GM19467 (cell line): ENCODE measurements at regions not wholly inside any gene's neighbourhood (a gene's known extent, or its start where the extent isn't known, plus 50 kb on each side); places are given as distances from the start of the nearest gene placed in this dataset.

Experiments used
- ATAC-seq: cut with Tn5 transposase; IDR thresholded peaks from one replicate; pipeline ENCODE4 v1.9.1; 2021; ENCODE audit warnings: mild to moderate bottlenecking, moderate library complexity; ENCODE audit not compliant: unreplicated experiment

DNA sequence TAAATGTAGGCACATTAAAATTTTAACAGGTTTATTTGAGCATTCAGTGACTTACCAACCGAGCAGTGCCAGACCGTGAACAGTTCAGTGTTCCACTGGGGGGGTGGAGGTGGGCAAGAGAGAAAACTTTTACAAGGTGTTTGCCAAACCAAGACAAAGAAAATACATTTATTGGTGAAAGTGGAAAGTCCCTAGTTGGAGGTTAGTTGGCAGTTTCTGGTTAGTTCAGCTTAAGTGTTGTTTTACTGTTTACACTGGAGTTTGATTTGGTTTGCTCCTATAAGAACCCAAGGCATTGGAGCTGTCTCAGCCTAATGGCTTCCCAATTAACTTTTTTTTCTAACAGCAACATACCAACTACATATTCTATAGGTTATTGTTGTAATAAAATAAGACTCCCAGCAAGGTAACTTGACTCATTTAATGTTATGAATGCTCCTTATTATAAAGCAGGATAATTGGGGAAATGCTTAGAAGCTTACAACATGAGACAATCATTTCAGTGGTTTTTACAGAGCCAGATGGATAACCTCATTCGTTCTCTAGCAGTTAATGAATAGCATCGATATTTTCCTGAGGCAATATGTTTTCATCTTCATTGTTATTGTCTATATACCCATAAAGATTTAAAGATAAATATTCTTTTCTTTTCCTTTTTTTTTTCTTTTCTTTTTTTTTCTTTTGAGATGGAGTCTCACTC lies 115.8 kb downstream of the ETNK1 start:
- ATAC-seq: no peak

DNA sequence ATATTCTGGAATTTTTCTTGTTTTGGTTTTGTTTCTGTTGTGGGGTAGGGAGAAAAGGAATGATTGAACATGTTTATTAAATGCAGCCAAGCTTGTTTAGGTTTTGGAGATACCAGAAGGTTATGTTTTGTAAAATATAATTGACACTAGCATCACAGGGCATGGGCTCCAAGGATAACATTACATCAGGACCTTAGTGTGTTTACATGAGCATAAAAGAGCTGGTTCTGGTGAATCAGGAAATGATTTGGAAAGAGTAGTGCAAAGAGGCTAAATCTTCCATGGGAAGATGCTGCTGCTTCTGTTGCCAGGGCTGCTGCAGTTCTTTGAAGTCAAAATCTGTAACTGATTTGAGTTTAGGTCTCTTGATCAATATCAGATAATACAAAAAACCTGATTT lies 118.7 kb downstream of the ETNK1 start:
- no peak for ATAC-seq

DNA sequence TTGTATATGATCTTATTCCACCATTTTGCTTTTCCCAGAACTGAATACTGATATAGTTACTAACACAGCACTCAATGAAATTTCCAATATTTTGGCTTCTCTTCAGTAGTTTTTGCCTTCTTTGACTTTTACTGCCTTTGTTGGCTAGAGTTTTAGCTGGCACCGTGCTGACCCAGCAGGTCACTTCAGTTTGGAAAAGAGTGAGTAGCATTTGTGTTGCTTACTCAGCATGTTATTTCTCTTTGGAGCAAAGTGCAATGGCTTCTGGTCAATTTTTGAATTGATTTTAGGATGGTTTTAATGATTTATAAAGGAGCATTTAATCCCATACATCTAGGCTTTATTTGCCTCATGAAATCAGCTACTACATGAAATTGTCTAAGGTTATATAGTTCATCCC lies 119.2 kb downstream of the ETNK1 start:
- no peak for ATAC-seq

DNA sequence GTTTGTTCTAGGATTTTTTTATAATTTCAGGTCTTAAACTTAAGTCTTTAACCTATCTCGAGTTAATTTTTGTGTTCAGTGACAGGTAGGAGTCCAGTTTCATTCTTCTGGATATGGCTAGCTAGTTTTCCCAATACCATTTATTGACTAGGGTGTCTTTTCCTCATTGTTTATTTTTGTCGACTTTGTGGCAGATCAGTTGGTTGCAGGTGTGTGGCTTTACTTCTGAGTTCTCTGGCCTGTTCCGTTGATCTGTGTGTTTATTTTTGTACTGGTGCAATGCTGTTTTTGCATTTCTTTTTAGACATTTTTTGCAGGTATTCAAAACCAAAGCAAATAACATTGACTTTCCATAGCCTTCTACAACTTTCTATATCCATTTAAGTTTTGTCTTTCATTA lies 121.7 kb downstream of the ETNK1 start:
- no peak for ATAC-seq

DNA sequence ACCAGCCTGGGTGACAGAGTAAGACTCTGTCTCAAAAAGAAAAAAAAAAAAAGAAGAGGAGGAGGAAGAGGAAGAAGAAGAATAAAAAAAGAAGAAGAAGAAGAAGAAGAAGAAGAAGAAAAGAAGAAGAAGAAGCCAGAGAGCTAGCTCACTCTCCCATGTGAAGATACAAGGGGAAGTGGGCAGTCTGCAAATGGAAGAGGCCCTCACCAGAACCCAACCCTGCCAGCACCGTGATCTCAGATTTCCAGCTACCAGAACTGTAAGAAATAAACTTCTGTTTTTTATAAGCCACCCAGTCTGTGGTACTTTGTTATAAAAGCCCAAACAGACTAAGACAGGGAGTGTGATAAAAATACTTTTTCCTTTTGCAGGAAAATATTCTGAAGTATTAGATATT lies 130.7 kb downstream of the ETNK1 start:
- no peak for ATAC-seq

DNA sequence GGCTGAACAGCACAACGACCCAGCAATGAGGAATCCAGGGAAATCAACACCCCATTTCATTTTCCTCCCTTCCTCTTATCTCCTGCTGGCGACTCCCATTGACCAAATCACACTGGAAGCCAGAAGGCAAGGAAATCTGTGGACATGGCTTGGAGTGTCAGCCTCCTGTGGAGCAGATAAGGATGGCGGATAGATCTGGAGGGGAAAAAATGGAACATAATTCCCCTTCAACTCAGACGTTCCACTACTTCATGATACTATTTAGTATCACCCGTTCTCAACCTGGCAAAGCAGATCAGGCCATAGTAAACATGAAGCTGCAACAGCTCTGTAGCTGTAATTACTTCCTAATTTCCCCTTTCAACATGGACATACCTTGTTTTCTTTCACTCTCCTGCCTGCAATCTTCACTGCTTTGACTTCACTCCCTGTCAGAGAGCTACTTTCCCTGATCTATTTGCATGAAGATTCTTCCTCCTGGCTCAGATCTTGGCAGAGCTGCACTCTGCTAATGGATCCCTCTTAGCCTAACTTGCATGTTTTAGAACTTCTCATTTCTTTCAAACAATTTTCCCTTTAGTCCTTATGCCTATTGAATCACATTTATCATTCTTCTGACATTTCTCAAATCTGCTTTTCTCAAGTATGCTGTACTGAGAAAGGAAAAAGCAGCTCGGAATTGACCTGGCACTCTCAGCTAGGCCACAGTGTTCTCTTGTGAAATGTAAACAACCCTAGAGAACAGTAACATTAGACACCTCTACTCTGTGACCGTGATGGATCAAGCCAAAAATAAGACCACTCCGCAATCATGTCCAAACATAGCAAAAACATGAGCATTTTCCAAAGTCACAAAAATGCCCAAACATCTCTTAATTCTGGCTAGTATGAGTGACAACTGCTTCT lies 135.1 kb downstream of the ETNK1 start:
- no peak for ATAC-seq

DNA sequence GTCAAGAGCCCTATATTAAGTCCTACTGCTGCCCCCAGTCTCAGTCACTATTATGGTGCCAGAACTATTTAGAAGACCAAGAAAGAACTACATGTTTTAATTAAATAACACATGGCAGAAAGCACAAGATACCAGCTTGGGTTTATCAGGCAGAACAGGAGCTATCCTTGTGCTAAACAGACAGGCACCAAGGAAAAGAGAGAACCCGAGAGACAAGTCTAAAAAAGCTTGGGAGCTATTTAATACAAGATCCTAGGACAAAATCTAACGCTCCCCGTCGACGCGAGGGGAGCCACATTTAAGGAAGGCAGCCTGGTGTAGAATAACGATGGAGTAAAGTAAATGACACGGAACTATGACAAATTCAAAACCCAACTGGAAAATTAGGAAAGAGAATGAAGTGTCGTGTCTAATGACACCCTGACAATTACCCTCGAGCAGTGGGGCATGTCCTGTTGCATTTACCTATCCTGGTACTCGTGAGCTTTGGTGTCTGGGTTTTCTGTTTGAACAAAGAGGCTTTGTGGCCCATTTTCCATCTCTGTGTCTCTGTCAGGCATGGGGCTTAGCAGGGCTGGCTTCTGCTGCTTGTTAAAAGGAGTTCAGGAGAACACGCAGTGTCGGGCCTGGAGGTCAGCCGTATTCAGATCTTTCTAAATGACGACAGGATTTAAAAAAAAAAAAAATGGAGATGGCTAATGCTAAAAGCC lies 140.6 kb downstream of the ETNK1 start:
- no peak for ATAC-seq

DNA sequence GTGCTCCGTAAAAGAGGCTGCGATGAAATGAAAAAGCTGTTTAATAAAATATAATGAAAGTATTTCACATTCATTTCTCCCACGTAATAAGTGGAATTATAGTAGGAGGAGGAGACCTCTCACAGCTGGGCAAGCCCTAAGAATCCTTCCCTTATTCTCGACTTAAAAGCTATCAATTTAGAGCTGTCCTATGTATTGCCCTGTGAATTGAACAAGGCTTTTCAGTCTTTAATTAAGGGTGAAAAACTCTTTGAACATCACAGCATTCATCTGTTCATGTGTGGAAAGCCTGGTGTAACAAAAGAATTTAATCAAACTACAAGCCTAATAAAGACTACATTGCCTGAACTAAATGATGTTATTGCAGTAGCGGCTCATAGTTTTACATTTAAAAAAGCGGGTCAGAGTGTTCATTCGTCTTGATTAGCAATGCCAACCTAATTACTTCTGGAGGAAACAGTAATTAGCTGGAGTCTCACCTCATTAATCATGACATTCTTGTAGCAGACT lies 142.0 kb downstream of the ETNK1 start:
- no peak for ATAC-seq

DNA sequence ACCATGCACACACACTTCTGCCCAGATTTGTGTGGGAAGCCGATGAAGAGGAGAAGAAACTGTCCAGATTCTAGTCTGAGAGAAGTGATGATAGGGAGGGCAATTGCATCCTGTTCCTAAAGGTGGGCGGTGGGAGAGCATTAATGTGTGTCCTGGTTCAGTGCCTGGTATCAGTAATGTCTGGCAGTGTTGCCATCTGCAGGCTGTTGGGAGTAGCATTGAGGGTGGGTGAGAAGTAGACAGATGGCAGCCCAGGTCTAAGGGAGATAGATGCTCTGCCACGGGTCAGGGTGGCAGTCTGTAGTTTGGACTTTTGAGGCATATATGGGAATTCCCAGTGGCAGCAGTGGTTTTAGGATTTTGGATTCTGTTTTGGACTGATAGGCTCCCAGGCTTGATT lies 156.4 kb downstream of the ETNK1 start:
- ATAC-seq: no peak

DNA sequence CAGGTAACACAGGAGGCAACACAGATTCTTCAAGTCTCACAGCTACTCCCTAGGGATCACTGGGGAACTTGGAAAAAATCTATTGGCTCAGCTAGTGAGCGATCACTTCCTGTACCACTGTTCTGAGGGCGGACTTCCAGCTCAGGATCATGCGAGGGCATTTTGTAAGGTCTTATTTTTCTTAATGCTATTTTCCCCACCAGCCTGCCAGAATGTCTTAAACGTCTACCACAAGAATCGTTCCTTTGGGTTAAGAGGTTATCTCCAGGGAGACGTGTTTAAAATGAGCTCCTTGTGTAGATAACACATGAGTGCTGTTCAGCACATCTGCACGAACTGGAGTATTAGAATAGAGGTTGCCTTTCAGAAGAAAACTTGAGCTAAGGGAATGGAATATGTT lies 162.6 kb downstream of the ETNK1 start:
- no peak for ATAC-seq

DNA sequence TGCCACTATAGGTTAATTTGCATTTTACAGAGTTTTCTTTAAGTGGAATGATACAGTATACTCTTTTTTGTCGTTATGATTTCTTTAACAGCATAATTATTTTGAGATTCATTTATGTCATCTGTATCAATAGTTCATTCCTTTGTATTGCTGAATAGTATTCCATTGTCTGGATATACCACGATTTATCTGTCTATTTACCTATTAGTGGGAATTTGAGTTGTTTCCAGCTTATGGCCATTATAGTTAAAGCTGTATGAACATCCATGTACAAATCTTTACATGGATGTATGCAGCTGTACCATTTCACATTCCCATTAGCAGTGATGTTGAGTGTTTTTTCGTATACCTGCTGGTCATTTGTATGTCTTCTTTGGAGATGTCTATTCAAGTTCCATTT lies 163.9 kb downstream of the ETNK1 start:
- ATAC-seq: no peak

DNA sequence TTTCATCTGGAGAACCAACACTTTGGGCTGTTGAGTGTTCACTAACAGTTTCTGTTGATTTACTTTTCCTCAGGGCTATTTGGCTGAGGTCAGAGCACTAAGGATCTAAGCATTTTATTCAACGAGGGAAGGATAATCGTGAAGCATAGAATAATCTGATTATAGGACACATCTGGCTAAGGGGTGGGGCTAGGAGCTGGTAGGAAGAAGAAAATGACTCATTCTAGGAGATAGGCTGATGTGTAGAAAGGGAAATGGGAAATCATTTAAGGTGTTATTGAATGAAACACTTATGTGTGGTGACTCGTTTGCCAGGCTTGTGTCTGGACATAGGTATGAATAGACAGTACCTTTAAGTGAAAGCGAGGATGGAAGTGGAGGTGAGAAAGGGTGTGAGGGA lies 167.2 kb downstream of the ETNK1 start:
- no peak for ATAC-seq

DNA sequence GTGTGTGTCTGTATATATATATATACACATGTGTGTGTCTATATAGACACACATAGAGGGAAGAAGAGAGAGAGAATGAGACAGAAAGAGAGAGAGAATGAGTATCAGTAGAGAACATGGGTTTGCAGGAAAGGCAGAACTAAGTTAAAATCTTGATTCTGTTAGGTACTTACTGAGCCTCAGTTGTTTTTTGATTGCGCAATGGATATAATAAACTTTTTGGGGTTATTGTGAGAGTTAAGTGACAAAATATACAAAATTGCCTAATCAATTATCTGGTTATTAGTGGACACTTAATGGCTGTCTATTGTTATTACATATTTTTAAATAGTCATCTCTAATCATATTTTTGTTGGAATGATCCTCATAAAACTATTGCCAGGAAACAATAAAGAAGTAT lies 169.0 kb downstream of the ETNK1 start:
- no peak for ATAC-seq

DNA sequence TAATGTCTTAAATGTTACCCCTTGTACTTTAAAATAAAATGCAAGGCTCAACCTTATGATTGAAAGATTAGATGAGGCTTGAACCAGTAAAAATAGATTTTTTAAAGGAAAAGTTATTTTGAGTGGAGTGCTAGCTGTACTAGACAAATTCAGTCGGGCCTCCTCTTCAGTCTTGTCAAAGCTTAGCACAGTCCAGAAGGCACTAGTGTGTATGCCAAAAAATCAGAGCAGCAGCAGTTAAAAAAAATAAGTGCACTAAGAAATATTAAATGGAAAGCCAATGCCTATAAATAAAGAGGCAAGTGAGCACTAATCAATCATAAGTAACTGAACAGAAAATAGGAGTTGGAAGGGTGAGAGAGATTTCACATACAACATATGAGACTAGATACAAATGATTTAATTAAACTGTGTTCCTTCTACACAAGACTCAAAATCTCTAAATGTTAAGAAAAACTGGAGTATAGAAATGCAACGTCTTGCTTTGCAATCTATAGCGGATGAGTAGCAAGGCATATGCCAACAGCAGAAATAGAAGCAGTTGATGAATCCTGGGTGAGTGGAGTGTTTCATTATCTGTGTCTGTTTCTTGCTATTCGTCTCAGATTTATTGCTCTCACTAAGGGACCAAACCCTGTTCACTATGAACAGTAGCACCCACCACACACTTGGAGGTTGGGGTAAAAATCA lies 172.1 kb downstream of the ETNK1 start:
- no peak for ATAC-seq

DNA sequence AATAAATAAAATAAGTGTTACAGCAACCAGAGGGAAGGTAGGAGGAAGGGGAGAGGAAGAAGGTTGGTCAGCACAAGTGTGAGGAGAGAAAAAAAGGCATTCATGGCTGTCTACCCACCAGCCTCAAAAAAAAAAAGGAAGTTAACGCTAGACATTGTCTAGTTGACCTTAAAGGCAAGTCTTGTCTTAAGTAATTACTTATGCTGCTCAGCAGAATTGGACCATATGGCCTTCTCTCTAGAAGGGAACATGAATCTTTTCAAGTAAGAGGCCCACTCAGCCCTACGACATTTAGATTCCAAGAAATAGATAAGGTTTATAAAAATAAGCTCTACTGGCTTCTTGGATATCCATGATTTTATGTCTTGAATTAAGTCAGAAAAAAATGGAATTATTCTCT lies 172.7 kb downstream of the ETNK1 start:
- ATAC-seq: no peak

DNA sequence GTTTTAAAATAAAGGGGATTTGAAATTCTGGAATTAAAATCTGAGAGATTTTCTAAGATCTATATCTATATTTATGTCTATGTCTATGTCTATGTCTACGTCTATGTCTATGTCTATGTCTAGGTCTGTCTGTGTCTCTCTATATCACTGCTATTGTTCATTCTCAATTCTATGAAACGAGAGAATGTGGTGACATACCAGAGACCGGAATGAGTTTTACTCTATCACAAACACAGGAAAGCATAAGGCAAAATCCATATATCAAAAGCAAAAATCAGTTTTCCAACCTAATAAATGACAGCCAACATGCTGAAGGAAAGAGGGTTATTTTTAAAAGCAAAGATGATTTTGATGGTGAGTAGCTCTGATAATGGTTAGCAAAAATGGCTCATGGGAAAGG lies 173.1 kb downstream of the ETNK1 start:
- no peak for ATAC-seq

DNA sequence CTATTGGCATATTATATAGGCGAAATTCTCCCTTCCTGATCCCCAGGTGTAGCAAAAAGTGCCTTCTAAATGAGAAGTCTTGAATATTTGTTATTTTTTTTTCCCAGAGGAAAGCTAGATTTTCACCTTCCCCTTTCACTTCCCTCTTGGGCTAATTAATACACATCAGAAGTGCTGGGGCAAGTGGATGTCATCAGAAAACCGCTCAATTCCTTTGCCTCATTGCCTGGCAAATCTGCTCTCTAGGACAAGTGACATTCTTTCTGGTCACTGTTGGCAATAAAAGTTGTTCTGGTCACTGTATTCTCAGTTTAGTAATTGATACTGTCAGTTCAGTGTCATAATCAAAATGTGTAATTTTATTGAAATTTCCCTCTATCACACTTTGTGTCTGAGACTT lies 174.5 kb downstream of the ETNK1 start:
- no peak for ATAC-seq

DNA sequence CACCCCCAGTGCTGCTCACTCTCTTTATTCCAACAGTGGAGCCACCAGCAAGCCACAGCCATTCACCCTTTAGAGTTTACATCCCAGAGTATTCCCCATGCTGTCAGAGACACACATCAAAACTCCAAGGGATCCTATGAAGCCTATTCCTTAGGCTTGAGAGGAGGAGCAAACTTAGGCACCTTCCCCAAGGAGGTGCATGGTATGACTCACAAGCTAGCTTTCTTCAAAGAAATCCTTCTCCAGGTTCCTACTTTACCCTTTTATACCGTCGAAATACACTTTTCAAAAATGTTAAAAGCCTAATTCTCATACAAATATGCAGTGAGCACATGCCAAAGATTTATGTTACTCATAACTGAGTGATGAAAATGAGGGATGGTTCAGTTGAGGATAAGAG lies 175.4 kb downstream of the ETNK1 start:
- ATAC-seq: no peak

DNA sequence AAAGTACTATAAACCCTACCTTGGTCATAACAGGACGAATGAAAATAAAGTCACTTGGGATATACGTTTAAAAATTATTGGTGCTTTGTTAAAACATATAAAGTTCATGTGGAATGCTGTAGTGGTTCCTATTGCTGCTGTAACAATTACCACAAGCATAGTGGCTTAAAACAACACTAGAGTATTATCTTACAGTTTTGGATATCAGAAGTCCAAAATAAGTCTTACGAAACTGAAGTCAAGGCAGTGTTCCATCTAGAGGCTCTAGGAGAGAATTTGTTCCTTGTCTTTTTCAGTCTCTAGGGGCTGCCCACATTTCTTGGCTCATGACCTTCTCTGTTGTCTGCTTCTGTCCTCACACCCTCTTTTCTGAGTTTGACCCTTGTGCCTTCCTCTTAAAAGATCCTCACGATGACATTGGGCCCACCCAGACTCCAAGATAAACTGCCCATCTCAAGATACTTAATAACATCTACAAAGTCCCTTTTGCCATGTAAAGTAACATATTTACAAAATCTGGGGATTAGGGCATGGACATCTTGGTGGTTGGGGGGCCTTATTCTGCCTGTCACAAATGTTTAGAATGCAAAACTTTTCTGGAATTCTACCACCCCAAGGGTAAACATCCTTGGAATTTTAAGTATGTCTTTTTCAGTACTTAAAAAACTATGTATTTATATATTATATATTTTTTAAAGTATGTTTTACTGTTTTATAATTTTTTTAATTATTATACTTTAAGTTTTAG lies 178.1 kb downstream of the ETNK1 start:
- ATAC-seq: no peak

DNA sequence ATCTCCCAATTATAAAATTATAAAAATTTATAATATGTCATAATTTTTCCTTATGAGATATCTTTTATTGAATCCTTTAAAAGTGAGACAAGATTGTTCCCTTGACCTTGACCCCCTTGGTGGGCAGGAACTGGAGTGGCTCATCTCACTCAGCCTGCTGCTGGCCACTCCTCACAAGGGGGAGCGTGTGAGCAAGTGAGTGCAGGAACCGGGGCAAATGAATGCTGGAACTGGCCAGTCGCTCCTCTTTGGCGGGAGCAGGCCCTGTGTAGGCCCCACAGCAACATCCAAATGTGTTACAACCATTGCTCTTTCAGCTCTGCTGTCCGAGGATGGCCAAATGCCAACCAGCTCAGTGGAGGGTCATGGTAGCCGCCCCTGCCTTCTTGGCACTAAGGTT lies 178.8 kb downstream of the ETNK1 start:
- no peak for ATAC-seq
